D341Med (cell line): ENCODE measurements at regions not wholly inside any gene's neighbourhood (a gene's known extent, or its start where the extent isn't known, plus 50 kb on each side); places are given as distances from the start of the nearest gene placed in this dataset.
"Not testable (repeated sequence)": the region's sequence is repeated elsewhere in the genome, so short reads cannot be mapped to it uniquely, and the experiment has no call there.

Experiments
- DNase-seq: peaks from one replicate; pipeline ENCODE4 v3.0.0; 2012; ENCODE audit warnings: low spot score

DNA sequence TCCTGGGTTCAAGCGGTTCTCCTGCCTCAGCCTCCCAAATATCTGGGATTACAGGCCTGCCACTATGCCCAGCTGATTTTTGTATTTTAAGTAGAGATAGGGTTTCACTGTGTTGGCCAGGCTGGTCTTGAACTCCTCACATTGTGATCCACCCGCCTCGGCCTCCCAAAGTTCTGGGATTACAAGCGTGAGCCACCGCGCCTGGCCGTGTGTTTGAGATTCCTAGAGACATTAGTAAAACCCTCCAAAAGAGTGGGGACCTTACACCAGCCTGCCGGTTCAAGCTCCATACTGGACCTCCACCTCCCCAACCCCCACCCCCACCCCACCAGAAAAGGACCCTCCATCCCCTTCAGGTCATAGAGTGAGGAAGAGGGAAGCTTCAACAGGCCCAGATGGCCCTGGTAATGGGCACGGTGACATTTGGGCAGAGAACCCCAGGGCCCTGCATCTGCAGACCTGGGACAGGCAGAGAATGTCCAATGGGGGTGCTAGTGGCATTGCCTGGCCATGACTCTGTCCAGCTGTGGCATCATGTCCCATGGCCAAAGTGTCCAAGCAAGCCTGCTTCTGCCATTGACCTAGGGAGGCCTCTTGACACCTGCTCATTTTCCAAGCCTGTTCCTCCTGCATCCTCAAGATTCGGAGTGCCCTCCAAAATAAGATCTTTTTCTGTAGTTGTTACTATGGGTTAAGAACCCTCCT is 108.9 kb upstream of the KLF13 start:
- no peak for DNase-seq

GRCh38 chr15:31219221-31219620 is 107.4 kb upstream of the KLF13 start:
- no peak for DNase-seq

- no peak for DNase-seq
These were observed 104.6 kb upstream of the KLF13 start for GRCh38 chr15:31221936-31222515.

- no peak for DNase-seq
These were observed 103.8 kb upstream of the KLF13 start for GRCh38 chr15:31222773-31223341.

DNA sequence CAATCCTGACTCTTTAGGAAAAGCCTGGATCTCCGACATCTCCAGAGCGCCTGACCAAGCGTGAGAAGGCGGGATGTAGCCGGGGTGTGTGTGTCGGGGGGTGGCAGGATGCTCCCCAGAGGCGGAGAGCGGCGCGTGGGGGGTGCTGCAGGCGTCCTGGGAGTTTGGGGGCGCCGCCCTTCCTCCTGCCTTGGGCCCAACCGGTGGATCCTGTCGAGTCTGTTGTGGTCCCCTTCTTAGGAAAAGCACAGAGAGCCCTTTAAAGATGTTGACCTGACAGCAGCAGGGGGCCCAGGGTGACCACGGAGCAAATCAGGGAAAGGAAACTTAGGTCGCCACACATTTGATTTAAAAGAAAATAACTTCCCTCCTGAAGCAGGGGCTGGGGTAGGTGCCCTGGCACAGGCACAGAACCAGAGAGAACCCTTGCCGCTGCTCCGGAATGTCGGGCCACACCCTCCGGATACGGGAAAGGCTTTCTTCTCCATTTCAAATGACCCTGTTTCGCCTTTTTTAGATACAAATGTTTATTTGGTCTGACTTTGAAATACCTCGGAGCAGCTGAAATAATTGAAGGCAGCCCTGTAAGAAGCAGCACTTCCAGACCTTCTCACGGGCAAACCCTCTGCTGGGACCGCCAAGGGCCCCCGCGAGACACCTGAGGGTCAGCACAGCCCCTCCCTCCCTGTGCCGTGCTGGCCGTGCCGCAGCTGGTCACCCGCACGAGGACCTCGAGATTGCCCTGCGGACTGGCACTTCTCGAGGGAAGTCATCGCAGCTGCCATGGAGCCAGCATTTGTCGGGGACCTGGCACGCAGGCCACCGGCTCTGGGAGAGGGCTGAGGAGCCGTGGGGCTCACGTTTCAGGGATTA is 102.9 kb upstream of the KLF13 start:
- DNase-seq, result no peak

DNA sequence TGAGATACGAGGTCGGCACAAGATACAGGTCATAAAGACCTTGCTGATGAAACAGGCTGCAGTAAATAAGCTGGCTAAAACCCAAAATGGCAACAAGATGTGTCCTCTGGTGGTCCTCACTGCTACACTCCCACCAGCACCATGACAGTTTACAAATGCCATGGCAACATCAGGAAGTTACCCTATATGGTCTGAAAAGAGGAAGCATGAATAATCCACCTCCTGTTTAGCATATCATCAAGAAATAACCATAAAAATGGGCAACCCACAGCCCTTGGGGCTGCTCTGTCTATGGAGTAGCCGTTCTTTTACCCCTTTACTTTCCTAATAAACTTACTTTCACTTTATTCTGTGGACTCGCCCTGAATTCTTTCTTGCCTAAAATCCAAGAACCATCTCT is 102.0 kb upstream of the KLF13 start:
- not testable (repeated sequence) for DNase-seq

DNA sequence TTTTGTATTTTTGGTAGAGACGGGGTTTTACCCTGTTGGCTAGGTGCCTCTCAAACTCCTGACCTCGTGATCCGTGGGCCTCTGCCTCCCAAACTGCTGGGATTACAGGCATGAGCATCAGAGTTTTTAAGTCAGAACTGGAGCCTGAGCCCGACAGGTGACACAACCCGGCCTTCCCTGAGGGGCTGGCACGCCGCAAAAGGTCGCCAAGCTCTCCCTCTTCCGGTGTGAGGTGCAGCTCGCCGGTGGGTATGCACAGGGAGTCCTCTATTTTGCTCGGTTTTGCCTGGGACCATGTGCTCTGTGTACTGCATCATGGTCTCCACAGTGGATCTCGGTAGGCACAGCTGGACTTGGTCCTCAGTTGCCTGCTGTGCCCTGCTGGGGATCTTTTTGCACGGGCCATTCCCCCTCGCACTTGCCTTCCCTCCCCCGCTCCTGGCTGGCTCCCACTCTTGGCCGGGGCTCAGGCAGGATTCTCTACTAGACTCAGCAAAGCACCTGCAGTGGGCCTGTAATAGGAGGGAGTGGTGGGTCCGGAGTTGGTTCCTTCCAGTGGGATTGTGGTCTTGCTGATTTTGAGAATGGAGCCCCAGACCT is 101.2 kb upstream of the KLF13 start:
- no peak for DNase-seq

GRCh38 chr15:31226021-31226420 is 100.6 kb upstream of the KLF13 start:
- no peak for DNase-seq

- DNase-seq, result no peak
These were observed 99.4 kb upstream of the KLF13 start for GRCh38 chr15:31227235-31227634.

- DNase-seq, result no peak
These were observed 98.6 kb upstream of the KLF13 start for GRCh38 chr15:31228011-31228484.

DNA sequence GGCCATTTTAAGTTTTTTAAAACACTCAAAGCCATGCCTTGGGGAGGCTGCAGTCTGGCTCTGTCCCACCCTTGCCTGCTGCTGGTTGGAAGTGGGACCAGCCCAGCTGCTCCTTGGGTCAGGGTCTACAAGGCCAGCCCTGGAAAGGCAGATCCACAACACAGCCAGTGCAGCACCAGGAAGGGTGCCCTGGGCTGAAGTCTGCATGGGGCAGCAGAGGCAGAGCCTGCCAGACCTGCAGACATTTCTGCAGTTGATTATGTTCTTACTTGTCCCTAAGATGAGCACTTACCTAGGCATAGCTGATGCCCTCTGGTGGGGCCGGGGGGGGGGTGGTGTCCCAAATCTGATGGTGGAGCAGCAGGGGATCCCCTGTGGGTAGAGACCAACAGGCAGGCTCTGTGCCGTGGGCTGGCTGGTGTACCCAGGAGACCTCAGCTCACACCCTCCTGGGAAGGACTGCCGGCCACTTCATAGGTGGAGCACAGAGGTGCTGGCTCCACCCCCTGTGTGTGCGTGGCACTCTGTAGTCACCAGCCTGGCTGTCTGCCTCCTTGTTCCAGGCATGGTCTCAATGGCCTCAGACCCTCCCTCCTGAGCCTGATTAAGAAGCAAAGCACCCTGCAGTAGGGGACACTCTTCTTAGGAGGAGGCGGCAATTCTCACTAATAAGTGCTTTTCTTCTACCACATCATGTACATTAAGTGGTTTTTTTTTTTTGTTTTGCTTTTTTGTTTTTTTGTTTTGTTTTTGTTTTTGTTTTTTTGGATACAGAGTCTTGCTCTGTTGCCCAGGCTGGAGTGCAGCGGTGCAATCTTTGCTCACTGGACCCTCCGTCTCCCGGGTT is 97.4 kb upstream of the KLF13 start:
- DNase-seq, result peak; percentile 47

- no peak for DNase-seq
These were observed 95.8 kb upstream of the KLF13 start for GRCh38 chr15:31230630-31231485.

- no peak for DNase-seq
These were observed 91.8 kb upstream of the KLF13 start for GRCh38 chr15:31234815-31235214.

DNA sequence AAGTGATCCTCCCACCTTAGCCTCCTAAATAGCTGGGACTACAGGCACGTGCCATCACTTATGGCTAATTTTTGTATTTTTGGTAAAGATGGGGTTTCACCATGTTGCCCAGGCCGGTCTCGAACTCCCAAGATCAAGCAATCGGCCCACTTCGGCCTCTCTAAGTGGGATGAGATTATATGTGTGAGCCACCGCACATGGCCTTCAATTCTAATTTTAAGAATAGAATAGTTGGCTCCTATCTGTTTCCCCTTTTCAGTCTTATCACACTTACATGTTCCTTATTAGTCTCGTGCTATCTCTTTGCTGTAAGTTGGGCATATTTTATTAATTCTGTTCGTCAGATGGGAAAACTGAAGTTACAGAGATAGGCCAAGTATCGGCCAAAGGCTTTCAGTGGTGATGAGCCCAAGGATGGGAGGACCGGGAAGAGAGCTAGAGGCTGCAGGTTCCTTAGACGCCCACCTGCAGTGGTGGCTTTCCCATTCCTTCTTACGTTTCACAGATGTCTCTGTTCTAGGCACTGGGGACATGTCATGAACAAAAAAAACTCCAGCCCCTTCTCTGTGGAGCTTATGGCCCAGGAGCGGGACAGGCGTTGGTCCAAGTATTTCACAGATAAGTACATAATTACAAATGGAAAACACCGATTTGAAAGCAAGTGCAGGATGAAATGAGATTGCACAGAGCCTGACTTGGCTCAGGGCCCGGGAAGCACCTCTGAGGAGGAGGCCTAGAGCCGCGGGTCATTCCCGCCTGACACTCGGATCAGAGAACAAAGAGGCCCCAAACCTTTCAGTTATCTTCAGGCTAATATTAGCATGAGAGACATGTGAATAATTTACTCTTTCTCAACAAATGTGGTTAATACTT is 91.1 kb upstream of the KLF13 start:
- peak; percentile 84 for DNase-seq

DNA sequence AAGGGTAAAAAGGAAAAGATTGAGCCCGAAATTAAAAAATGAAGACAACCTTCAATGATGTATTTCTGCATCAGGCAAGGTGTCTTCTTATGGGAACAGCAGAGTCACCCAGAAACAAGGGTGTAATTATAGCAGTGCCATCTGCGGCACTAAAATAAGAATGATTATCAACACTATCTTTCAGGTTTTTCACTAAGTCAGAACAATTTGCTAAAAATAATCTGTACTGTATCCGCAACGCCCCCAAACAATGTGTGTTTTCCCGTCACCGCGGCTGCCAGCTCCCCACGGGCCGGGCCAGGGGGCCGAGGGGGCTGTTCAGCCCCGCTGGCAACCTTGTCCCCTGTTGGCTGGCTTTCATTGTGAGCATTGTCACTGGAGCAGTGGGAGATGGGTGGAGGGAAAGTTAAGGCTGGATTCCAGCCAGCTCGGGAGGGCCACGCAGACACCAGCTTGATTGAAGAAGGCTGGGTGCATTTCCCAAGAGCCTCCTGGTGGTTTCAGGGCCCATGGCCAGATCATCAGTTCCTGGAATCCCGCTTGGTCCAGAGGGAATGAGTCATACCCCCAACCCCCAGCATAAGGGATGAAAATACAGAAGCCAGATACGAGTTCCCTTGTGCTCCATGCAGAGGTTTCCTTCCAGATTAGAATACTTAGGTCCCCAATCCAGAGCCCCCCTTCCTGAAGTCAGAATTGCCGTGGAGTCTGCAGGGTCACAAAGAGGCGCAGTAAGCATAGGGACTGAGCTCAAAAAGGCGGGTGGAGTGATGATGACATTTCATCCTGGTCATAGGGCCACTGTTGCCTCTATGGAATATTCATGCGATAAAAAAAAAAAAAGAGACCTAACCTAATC is 90.2 kb upstream of the KLF13 start:
- DNase-seq, result peak; percentile 87

GRCh38 chr15:31237043-31237324 is 89.7 kb upstream of the KLF13 start:
- peak; percentile 28 for DNase-seq

DNA sequence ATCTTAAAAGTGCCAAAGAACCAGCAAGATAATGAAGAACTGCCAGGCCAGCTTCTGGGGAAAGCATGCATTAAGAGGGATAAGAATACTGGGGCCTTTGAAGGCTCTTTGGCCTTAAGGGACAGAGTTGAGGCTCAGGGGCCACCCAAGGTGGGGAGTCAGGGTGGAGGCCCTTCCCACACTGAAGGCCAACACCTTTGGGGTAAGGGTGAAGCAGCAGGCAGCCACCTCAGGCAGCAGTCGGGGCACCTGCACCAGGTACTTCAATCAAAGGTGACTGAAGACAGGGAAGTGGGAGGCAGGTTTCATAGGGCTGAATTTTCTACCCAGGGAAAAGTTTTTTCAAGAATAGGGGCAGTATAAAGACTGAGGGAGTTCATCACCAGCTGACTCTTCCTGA is 87.7 kb upstream of the KLF13 start:
- no peak for DNase-seq

GRCh38 chr15:31239409-31239808 is 87.2 kb upstream of the KLF13 start:
- no peak for DNase-seq
